OCI-LY3 (cell line): ENCODE measurements at regions not wholly inside any gene's neighbourhood (a gene's known extent, or its start where the extent isn't known, plus 50 kb on each side); places are given as distances from the start of the nearest gene placed in this dataset.

Experiments
- CTCF ChIP-seq: fragments of 200-600, 300-600 bp; sonication (generic); IDR thresholded peaks from 2 replicates; pipeline ENCODE4 v1.5.1; 2014; ENCODE audit warnings: antibody characterized with exemption, low read length, low read depth
- EZH2phosphoT487 ChIP-seq: fragments of 200-600 bp; shearing (Covaris generic); IDR thresholded peaks from 2 replicates; pipeline ENCODE4 v1.6.1; 2018; ENCODE audit warnings: antibody characterized with exemption, mixed run types, low read depth

DNA sequence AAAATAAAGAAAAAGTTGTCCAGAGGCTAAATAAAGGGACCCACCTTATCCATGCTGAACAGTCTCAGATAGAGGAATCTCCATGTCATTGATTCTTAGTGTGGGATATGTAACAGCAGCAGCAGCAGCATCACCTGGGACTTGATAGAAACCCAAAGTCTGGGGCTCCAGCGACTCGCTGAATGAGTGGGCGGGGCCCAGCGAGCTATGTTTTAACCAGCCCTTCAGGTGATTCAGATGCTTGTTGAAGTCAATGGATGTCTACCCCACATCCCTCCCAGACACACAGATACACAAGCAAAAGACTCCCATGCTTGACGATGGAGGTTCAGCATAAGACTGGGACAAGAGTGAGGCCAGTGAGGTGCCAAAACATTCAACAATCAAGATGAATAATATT lies 298.6 kb downstream of the UBE3D start:
- TF ChIP-seq CTCF (no peak), EZH2phosphoT487 (no peak)
